Left colon (tissue), 2 donors: ENCODE measurements at regions not wholly inside any gene's neighbourhood (a gene's known extent, or its start where the extent isn't known, plus 50 kb on each side); places are given as distances from the start of the nearest gene placed in this dataset.
A peak's percentile ranks its signal among the peaks of the same experiment; 100 is the strongest.

Experiments used
- ATAC-seq: fragments of 200-7000 bp; cut with Tn5 transposase; one replicate; pipeline ENCODE4 v1.9.1; 2020; ENCODE audit warnings: mild to moderate bottlenecking, moderate library complexity
- DNase-seq, 2 donors: peaks; one replicate each; pipeline ENCODE4 v3.0.0-alpha.2; 2020
- intact Hi-C, 2 donors: fragments of 100-400 bp; cut with DNase I in 1 of 2; cut with micrococcal nuclease in 1 of 2; formaldehyde crosslinking; loops; one replicate each; pipeline versions ENCODE4 v1.11.2 to v1.14.0; 2022; cut with DNase I, micrococcal nuclease
- donor health status: DM: no; HTN: no; CAD: no.
- donor health status: DM: yes; HTN: yes; CAD: no.

GRCh38 chr6:14852375-14852774, 393.5 kb upstream of the JARID2 start:
- intact Hi-C loops = no loop called here
- ATAC-seq (no peak), DNase-seq (no peak)

DNA sequence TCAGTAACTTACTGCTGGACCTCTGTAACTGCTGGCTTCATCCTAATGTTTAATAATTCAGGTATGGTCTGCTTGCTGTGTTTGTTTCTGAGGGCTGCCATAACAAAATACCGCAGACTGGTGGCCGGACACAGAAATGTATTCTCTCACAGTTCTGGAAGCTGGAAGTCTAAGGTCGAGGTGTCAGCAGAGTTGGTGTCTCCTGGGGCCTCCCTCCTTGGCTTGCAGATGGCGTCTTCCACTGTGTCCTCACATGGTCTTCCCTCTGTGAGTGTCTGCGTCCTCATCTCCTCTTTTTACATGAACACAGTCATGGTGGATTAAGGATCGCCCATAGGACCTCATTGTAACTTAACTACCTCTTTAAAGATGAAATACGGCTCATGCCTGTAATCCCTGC, 389.7 kb upstream of the JARID2 start:
- no peak for ATAC-seq
- intact Hi-C loops = no loop called here
- no peak for DNase-seq

DNA sequence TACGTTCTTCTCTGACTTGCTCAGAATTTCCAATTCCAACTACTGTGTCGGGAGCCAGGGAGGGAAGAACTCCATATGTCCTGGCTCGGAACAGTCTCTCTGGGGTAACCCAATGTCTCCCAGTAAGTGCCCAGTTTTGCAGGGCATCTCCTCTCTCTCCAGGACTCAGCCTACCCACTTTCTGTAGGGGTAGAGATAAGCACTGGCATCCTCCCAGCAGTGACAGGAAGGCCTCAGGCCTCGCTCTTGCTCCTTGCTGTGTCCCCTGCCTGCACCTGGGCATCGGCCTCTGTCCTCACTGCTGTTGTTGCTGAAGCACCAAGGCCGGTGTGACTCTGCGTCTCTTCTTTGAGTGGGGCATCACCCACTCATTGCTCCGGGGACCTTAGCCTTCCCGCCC, 388.9 kb upstream of the JARID2 start:
- intact Hi-C loops = no loop called here
- ATAC-seq (no peak), DNase-seq (no peak)

GRCh38 chr6:14857501-14857900, 388.4 kb upstream of the JARID2 start:
- DNase-seq = peak in 1 of 2 donors; percentile 38
- intact Hi-C loops = no loop called here
- no peak for ATAC-seq

- intact Hi-C loops = no loop called here
- DNase-seq = no peak
- no peak for ATAC-seq
These were observed 387.1 kb upstream of the JARID2 start for GRCh38 chr6:14858808-14859207.

DNA sequence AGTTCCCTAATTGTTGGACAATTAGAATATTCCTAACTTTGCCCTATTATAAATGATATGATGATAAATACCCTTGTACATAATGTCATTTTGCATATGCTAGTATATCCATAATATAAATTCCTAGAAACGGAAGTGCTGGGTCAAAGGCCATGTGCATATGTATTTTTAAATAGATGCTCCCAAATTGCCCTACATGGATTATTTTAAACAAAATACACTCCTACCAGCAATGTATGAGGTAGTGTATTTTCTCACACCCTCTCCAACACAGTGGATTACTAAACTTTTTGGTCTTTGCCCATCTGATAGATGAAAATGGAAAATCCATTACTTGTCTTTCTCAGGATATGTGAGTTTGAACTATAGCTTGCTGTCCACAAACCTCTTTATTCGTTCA, 385.1 kb upstream of the JARID2 start:
- DNase-seq = no peak
- intact Hi-C loops = no loop called here
- no peak for ATAC-seq

DNA sequence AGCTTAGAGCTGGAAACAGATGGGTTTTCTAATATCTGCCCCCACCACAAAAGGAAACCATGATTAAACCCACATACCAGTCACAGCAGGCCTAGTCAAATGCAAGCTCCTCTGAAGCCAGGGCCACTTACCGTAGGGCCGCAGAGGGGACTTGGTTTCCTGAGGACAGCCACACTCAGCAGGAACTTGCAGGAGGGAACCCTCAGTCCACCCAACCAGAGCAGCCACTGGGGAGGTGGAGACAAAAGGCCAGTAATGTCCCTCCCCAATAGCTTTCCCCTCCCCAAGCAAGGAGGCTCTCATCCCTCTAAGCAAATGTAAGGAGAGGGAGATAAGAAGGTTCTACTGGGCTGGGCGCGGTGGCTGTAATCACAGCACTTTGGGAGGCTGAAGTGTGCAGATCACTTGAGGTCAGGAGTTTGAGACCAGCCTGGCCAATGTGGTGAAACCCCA, 384.4 kb upstream of the JARID2 start:
- no peak for DNase-seq
- intact Hi-C loops = no loop called here
- ATAC-seq = no peak

DNA sequence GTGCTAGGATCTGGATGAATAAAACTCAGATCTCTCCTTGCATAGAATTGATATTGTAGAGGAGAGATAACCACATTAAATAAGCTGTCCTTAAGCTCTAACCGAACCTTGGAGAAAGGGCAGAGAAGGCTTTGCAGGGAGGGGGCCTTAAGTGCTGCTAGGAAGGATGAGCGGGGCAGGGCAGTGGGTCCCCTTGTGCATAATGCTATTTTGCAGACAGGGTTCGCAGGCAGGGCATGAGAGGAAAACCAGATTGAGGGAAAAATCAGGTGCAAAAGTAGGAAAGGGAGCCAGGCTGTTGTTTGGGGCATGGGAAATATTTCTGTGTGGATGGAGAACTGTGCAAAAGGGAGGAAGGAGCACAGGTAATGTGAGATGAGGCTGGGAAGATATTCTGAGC, 383.0 kb upstream of the JARID2 start:
- intact Hi-C loops = no loop called here

GRCh38 chr6:14863902-14864850, 381.7 kb upstream of the JARID2 start:
- no peak for ATAC-seq
- DNase-seq = no peak
- intact Hi-C loops = no loop called here

More for the DNA sequence above, 383.0 kb upstream of the JARID2 start:
- DNase-seq = no peak
- ATAC-seq = no peak

- ATAC-seq (no peak), DNase-seq (no peak)
These were observed 380.3 kb upstream of the JARID2 start for GRCh38 chr6:14865531-14866100.

GRCh38 chr6:14867802-14868201, 378.1 kb upstream of the JARID2 start:
- no peak for ATAC-seq
- intact Hi-C loops = no loop called here
- DNase-seq = no peak

More at GRCh38 chr6:14865531-14866100, 380.3 kb upstream of the JARID2 start:
- intact Hi-C loops = no loop called here

GRCh38 chr6:14871221-14871620, 374.6 kb upstream of the JARID2 start:
- DNase-seq = no peak
- no peak for ATAC-seq
- intact Hi-C loops = no loop called here

- intact Hi-C loops = no loop called here
- no peak for DNase-seq
- ATAC-seq = no peak
These were observed 372.8 kb upstream of the JARID2 start for GRCh38 chr6:14873101-14873500.

DNA sequence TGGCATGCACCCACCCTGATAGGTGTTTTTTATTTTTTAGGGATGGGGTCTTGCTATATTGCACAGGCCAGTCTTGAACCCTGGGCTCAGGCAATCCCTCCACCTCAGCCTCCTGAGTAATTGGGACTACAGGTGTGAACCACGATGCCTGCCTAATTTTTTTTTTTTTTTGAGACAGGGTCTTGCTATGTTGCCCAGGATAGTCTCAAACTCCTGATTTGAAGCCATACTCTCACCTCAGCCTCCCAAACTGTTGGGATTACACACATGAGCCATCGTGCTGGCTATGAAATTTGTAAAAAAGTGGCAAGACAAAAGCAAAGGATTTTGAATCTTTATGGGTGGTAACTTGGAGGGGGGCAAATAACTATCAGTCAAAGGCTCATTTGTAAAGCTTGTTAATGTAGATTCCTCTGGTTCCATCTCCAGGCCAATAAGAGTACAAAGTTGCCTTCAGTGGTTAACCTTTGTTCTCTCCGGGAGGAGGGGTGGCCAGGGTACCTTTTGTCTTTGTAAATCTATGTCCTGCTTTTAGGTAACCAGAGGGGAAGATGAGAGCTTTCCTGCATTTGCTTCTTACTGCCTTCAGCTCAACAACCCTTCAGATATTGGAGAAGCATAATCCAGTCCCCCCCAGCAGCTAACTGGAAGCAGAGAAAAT, 372.0 kb upstream of the JARID2 start:
- DNase-seq (no peak), ATAC-seq (no peak)
- intact Hi-C loops = no loop called here

- no peak for DNase-seq
- intact Hi-C loops = no loop called here
- no peak for ATAC-seq
These were observed 370.8 kb upstream of the JARID2 start for GRCh38 chr6:14874975-14875480.

- intact Hi-C loops = no loop called here
- DNase-seq (no peak), ATAC-seq (no peak)
These were observed 370.3 kb upstream of the JARID2 start for GRCh38 chr6:14875481-14876063.

DNA sequence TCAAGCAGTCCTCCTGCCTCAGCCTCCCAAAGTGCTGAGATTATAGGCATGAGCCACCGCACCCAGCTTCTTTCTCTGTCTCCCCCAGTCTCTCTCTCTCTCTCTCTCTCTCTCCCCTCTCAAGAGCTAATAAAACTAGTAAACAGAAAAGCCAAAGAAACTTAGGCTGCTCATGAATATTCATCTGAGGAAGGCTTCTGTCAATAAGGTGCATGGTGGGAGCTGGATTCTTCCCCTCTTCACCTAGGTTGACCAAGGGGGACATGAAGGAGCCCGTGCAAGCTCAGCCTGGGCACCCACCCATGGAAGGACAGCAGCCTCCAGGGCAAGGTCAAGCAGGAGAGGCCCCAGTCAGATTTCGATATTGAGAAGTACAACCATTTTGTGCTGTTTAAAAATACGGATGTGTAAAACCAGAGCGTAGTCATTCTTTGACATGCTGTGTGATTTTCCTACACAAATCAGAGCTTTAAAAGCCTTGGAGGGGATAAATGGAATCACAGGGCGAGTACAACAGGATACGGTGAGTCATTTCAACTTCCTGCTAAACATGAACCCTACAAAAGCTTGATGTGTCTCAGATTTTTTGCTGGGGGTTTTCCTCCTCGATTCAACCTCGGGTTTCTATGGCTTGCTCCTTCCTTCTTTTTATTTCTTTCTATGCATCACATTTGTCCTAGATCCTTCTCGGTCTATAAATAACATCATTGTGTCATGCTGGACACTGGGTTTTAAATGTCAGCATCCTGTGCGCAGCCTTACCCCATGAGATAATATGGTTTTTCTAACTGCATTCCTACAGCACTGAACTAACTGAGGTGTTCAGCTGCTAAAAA, 368.9 kb upstream of the JARID2 start:
- no peak for ATAC-seq

DNA sequence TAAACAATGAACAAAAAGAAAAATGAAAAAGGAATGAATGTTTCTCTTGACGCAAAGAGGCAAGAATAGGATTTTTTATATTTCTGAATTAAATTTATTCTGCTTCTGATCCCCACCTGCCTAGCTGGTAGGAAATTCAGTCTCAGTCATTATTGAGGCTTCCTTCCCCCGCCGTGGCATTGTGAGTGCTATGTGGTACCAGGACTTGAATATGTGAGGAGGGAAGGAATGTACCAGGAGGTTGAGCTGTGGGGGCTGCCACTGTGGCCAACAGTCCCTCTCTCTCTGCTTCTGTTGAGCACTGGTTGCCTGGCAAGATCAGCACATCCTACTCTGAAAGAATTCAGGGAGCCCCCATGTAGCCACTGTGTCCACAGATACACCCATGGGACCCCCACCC, 368.1 kb upstream of the JARID2 start:
- intact Hi-C loops = no loop called here
- no peak for ATAC-seq
- DNase-seq = no peak

More for the DNA sequence above, 368.9 kb upstream of the JARID2 start:
- intact Hi-C loops = no loop called here
- DNase-seq = no peak
